Tibial artery (tissue), 4 donors: ENCODE measurements at regions not wholly inside any gene's neighbourhood (a gene's known extent, or its start where the extent isn't known, plus 50 kb on each side); places are given as distances from the start of the nearest gene placed in this dataset.

Source experiments
- DNase-seq, 2 donors: peaks; one replicate each; pipeline ENCODE4 v3.0.0-alpha.2; 2019
- H3K27ac ChIP-seq, 2 donors: fragments of 200-600 bp; sonication (generic) in 1 of 2; 1 replicate in 1 of 2; 2 replicates in 1 of 2; pipeline ENCODE4 v1.5.1; 2018 to 2019; ENCODE audit warnings: mild to moderate bottlenecking in 1 of 2
- H3K27me3 ChIP-seq, 2 donors: fragments of 200-600 bp; sonication (generic) in 1 of 2; one replicate each; pipeline versions ENCODE4 v1.5.1 to v1.6.0; 2016 to 2019
- H3K36me3 ChIP-seq, 3 donors: fragments of 200-600 bp; sonication (generic) in 2 of 3; one replicate each; pipeline ENCODE4 v1.5.1; 2016 to 2019; ENCODE audit warnings: mild to moderate bottlenecking in 2 of 3
- H3K4me1 ChIP-seq, 4 donors: fragments of 200-600 bp; sonication (generic) in 2 of 4; 1 replicate in 3 of 4; 2 replicates in 1 of 4; pipeline ENCODE4 v1.5.1; 2016 to 2019
- H3K4me3 ChIP-seq, 2 donors: fragments of 200-600 bp; sonication (generic) in 1 of 2; 1 replicate in 1 of 2; 2 replicates in 1 of 2; pipeline ENCODE4 v1.5.1; 2018 to 2019; ENCODE audit warnings: mild to moderate bottlenecking in 2 of 2
- H3K9me3 ChIP-seq, 3 donors: fragments of 200-600 bp; sonication (generic) in 1 of 3; one replicate each; pipeline ENCODE4 v1.5.1; 2016 to 2019
- intact Hi-C: fragments of 100-400 bp; cut with DNase I; formaldehyde crosslinking; loops from one replicate; pipeline ENCODE4 v1.15.0; 2023; ENCODE audit warnings: low total_unique reads
- TF ChIP-seq, protein P1 (sequence below), 2 experiments: fragments of 200-600 bp in 1 of 2; fragments of 450-650 bp in 1 of 2; IDR thresholded peaks; one replicate each; pipeline ENCODE4 v1.5.1; 2017 to 2019; ENCODE audit warnings: antibody characterized with exemption in 2 of 2, mild to moderate bottlenecking in 1 of 2, moderate library complexity in 1 of 2

DNA sequence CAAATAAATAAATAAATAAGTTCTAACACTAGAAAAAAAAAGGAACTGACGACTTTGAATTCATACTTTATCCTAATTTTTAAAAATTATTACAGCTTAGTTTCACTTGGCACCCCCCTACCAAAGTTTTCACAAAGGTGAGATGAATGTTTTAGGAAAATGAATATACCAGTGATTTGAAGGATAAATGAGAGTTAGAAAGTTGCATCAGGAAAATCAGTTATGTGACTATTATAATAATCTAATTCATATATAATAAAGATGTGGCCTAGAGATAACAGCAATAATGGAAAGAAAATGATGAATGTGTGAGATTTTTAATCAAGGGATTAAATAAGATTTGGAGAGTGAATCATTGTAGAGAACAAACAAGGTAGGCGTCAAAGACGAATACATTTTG is 103.0 kb upstream of the RAP1B start:
- H3K9me3 ChIP-seq = no peaks in the 10 kb centered on the region
- intact Hi-C loops = no loop called here
- H3K36me3 ChIP-seq = no peaks in the 10 kb centered on the region
- H3K4me1 ChIP-seq = no peaks in the 10 kb centered on the region
- H3K27ac ChIP-seq = no peak overlapping the region
- no peak overlapping the region for H3K4me3 ChIP-seq
- TF ChIP-seq, protein P1, sequence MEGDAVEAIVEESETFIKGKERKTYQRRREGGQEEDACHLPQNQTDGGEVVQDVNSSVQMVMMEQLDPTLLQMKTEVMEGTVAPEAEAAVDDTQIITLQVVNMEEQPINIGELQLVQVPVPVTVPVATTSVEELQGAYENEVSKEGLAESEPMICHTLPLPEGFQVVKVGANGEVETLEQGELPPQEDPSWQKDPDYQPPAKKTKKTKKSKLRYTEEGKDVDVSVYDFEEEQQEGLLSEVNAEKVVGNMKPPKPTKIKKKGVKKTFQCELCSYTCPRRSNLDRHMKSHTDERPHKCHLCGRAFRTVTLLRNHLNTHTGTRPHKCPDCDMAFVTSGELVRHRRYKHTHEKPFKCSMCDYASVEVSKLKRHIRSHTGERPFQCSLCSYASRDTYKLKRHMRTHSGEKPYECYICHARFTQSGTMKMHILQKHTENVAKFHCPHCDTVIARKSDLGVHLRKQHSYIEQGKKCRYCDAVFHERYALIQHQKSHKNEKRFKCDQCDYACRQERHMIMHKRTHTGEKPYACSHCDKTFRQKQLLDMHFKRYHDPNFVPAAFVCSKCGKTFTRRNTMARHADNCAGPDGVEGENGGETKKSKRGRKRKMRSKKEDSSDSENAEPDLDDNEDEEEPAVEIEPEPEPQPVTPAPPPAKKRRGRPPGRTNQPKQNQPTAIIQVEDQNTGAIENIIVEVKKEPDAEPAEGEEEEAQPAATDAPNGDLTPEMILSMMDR (IDR thresholded peaks at IDR 0.05) = no peak
- no peak for DNase-seq
- H3K27me3 ChIP-seq = no peaks in the 10 kb centered on the region

DNA sequence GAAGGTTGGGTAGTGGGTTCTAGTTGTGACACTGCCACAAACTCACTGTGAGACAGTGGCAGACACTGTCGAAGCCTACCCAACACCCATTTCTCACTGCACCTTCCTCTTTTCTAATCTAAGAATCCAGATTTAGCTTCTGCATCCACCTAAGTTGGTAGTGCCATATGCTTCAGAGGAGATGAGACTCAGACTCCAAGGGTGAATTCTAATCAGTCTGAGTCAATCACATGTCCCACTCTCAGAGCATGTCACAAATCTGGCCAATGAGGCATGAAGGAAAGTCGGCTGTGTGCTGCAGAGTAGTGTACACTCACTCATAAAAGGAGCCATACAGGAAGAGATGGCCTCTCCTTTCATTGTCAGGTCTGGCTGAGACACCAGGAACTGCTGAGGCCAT is 102.1 kb upstream of the RAP1B start:
- Histone ChIP-seq H3K4me3 (no peak overlapping the region), H3K36me3 (no peaks in the 10 kb centered on the region), H3K27me3 (no peaks in the 10 kb centered on the region), H3K9me3 (no peaks in the 10 kb centered on the region), H3K27ac (no peak overlapping the region), H3K4me1 (no peaks in the 10 kb centered on the region)
- no peak for DNase-seq
- TF ChIP-seq, protein P1 (IDR thresholded peaks at IDR 0.05) = no peak
- intact Hi-C loops = no loop called here

DNA sequence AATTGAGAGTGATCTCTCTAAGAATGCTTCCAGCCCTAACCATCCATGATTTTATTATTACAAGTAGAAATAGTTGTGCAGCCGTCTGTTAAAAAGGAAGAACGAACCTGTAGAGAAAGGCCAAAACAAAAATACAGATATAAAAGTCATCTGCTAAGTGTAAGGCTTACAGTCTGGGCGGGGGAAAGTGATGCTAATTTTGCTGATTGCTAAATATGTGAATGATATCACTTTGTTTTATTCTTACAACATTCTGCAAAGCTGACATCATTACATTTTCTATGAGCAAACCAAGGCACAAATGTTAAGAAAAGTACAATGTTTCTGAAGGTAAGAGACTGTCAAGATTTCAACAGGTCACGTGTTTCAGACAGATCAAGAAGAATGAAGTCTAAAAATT is 101.5 kb upstream of the RAP1B start:
- Histone ChIP-seq H3K4me3 (no peak overlapping the region), H3K4me1 (no peaks in the 10 kb centered on the region), H3K9me3 (no peaks in the 10 kb centered on the region), H3K27me3 (no peaks in the 10 kb centered on the region), H3K27ac (no peak overlapping the region), H3K36me3 (no peaks in the 10 kb centered on the region)
- no peak for DNase-seq
- intact Hi-C loops = no loop called here
- TF ChIP-seq, protein P1 (IDR thresholded peaks at IDR 0.05) = no peak

DNA sequence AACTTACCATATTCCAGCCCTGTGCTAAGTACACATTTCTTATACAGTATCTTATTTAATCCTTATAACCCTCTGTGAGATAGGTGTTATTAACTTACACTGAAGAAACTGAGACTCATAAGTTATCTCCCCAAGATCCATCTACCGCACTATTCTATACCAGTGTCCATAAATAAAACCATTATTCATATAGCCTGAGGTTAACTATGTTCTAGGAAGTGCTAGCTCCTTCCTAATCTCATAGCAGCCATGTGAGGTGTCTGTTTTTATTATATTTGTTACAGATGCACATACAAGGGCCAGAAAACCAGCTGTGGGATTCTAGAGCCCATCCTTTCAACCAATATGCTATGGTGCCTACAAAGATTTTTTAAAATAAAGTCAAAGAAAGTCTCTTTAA is 100.3 kb upstream of the RAP1B start:
- Histone ChIP-seq H3K4me3 (no peak overlapping the region), H3K36me3 (no peaks in the 10 kb centered on the region), H3K4me1 (no peaks in the 10 kb centered on the region), H3K9me3 (no peaks in the 10 kb centered on the region), H3K27ac (no peak overlapping the region), H3K27me3 (no peaks in the 10 kb centered on the region)
- DNase-seq = no peak
- TF ChIP-seq, protein P1 (IDR thresholded peaks at IDR 0.05) = no peak
- intact Hi-C loops = no loop called here

DNA sequence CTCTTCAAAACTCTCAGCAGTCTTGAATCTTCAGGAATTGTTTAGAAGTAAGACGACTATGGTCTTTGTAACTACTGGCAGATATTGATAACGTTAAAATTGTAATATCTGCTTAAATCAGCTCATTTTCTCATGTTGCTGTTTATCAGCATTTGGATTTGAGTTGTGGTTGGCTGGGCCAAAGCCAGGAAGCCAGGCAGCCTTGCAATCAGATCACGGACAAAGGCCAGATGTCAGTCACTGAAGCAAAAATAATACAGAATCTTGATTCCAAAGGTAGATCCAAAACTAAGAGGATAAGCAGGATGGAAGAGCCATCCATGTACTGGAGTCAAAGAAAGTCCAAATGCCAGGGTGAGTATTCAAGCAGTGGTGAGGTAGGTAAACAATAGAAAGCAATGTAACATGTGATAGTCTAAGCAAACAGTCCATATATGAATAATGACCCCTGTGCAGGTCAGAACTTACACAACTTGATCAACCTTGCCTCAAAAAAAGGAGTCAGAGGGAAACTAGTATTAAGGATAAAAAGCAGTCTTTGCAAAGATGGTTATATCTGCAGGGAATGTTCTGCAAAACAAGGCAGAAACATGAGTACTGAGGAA is 95.8 kb upstream of the RAP1B start:
- Histone ChIP-seq H3K4me3 (no peak overlapping the region), H3K36me3 (no peaks in the 10 kb centered on the region), H3K4me1 (no peaks in the 10 kb centered on the region), H3K27me3 (no peaks in the 10 kb centered on the region), H3K9me3 (no peaks in the 10 kb centered on the region), H3K27ac (no peak overlapping the region)
- intact Hi-C loops = no loop called here
- TF ChIP-seq, protein P1 (IDR thresholded peaks at IDR 0.05) = no peak
- no peak for DNase-seq

DNA sequence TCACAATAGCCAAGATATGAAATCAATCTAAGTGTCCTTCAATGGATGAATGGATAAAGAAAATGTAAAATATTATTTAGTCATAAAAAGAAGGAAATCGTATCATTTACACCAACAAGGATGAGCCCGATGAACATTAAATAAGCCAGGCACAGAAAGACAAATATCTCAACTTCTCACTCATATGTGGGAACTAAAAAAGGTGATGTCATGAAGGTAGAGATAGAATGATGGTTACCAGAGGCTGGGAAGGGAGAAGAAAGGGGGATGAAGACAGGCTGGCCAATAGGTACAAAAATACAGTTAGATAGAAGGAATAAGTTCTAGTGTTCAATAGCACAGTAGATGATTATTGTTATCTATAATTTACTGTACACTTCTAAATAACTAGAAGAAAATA is 94.9 kb upstream of the RAP1B start:
- no peaks in the 10 kb centered on the region for H3K27me3 ChIP-seq
- H3K36me3 ChIP-seq = no peaks in the 10 kb centered on the region
- no peaks in the 10 kb centered on the region for H3K9me3 ChIP-seq
- TF ChIP-seq, protein P1 (IDR thresholded peaks at IDR 0.05) = no peak
- H3K4me1 ChIP-seq = peaks cover 0 to 1% (median 0%) of the 10 kb centered on the region in 4 donors
- no peak overlapping the region for H3K27ac ChIP-seq
- intact Hi-C loops = no loop called here
- no peak overlapping the region for H3K4me3 ChIP-seq
- no peak for DNase-seq
